ELF-1 (cell line): ENCODE measurements at regions not wholly inside any gene's neighbourhood (a gene's known extent, or its start where the extent isn't known, plus 50 kb on each side); places are given as distances from the start of the nearest gene placed in this dataset.
"Not testable (repeated sequence)": the region's sequence is repeated elsewhere in the genome, so short reads cannot be mapped to it uniquely, and the experiment has no call there.

Experiments
- DNase-seq: peaks from one replicate; pipeline ENCODE4 v3.0.0-alpha.2; 2016; ENCODE audit warnings: low read depth, low spot score

GRCh38 chr7:109905368-109906065 is 1185.4 kb upstream of the LRRN3 start:
- DNase-seq: not testable (repeated sequence)

- DNase-seq: no peak
Measured at GRCh38 chr7:109915670-109916069, 1175.3 kb upstream of the LRRN3 start.

- DNase-seq: no peak
Measured at GRCh38 chr7:109926738-109927137, 1164.2 kb upstream of the LRRN3 start.

DNA sequence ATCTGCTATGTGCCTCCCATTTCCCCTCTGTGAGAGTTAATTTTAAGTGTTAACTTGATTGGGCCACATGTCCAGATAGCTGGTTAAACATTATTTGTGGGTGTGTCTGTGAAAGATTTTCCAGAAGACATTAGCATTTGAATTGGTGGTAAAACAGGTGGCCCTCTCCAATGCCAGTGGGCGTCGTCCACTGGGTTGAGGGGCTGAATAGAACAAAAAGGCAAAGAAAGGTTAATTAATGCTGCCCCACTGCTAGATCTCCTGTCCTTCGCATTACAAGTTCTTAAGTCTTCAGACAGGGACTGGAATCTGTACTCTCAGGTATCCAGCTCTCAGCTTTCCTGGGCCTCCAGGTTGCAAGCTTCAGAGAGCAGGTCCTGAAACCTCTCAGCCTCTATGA is 1160.9 kb upstream of the LRRN3 start:
- DNase-seq: no peak

DNA sequence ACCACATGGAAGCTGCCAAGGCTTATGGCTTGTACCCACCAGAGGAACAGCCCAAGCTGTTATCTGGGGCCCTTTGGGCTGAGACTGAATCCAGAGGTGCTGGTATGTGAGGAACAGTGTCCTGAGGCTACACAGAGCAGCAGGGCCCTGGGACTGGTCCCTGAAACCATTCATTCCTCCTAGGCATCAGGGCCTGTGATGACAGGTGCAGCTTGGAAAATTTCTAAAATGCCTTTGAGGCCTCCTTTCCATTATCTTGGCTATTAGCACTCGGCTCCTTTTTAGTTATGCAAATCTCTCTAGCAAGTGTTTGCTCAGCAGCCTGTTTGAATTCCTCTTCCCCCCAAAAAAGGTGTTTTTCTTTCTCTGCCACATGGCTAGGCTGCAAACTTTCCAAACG is 1151.7 kb upstream of the LRRN3 start:
- DNase-seq: peak; percentile 13

GRCh38 chr7:109945820-109946518 is 1145.0 kb upstream of the LRRN3 start:
- no peak for DNase-seq

DNA sequence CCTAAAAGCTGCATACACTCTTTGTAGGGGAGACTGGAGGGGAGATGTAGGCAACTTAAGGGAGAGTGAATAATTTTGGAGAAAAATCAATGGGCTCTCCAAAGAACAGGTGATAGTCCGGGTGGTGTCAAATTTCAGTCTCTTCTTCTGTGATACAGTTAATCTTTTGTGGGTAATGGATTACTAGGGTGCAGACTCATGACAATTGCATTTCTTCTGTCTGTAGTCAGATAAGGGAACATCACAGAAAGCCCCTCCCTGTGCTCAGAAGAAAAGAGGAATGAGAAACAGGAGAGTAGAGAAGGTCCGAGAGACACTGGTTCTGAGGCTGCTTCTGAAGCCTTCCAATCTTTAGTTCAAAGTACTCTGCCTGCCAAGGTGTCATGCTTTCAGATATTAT is 1140.7 kb upstream of the LRRN3 start:
- DNase-seq: no peak

DNA sequence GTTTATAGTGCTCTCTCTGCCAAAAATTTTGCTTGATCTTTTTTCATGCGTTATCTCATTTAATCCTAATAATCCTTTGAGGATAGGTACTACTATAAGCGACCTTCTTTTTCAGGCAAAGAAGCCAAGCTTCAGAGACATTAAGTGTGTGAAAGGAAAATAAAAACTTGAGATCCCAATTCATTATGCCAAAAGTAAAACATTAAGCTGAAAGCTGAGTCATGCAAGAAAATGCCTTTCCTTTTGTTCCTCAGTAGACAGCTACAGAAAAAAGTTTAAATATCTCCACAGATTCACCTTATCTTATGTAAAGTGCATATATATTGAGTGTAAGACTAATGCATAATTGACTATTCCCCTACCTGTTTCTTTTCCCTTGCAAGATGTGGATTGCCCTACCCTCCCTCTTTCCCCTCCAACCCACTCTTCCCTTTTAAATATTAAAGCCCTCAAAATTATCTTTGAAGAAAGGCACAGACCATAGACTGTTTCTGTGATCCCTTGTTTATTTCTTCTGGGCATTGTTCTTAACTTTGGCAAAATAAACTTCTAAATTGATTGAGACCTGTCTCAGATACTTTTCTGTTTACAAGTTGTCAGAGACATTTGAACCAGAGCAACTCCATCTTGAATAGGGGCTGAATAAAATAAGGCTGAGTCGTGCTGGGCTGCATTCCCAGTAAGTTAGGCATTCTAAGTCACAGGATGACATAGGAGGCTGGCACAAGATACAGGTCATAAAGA is 1139.9 kb upstream of the LRRN3 start:
- no peak for DNase-seq

- DNase-seq: no peak
Measured at GRCh38 chr7:109951565-109951928, 1139.4 kb upstream of the LRRN3 start.

DNA sequence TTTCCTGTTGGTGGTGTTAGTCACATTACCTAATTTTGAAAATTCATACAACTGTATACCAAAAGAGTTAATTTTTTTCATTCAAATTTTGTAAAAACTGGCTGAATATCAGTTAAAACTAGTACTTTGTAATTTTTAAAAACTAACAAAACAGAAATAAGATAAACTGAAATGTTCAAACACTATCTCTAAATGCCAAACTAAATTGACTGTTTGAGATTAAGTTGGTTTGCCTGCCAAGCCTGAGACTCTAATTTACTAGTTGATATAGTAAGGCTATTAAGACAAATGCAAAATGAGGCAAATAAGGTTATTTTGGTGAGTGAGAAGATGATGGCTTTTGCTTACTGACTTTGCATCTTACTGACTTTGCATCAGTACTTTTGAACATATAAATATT is 1134.9 kb upstream of the LRRN3 start:
- no peak for DNase-seq

- no peak for DNase-seq
Measured at GRCh38 chr7:109956916-109957315, 1134.0 kb upstream of the LRRN3 start.

DNA sequence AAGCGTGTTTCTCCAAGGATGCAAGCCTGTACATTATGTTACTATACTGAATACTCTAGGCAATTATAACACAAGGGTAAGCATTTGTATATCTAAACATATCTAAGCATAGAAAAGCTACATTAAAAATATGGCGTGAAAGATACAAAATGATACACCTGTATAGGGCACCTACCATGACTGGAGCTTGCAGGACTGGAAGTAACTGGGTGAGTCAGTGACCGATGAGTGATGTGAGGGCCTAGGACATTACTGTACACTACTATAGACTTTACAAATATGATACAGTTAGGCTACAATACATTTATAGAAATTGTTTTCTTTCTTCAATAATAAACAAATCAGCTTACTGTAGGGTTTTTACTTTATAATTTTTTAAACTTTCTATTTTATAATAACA is 1127.2 kb upstream of the LRRN3 start:
- DNase-seq: no peak

DNA sequence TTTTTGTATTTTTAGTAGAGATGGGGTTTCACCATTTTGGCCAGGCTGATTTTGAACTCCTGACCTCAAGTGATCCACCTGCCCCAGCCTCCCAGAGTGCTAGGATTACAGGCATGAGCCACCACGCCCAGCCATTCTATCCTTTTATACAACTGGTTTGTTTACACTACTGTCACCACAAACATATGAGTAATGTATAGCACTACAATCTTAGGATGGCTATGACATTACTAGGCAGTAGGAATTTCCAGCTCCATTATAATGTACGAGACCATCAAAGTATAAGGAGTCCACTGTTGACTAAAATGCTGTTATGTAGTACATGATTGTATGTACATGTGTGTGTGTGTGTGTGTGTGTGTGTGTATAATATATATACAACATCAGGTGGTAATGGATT is 1126.1 kb upstream of the LRRN3 start:
- DNase-seq: no peak

- no peak for DNase-seq
Measured at GRCh38 chr7:109967406-109967805, 1123.5 kb upstream of the LRRN3 start.

- DNase-seq: no peak
Measured at GRCh38 chr7:109983618-109984017, 1107.3 kb upstream of the LRRN3 start.

DNA sequence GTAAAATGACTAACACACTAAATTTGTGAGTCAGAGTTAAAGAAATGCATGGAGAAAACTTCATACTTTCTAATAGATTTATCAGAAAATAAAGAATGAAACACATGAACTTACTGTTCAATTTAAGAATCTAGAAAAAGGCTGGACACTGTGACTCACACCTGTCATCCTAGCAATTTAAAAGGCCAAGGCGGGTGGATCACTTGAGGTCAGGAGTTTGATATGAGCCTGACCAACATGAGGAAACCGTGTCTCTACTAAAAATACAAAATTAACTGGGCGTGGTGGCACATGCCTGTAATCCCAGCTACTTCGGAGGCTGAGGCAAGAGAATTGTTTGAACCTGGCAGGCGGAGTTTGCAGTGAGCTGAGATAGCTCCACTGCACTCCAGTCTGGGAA is 1106.2 kb upstream of the LRRN3 start:
- DNase-seq: no peak

- no peak for DNase-seq
Measured at GRCh38 chr7:109986701-109987100, 1104.2 kb upstream of the LRRN3 start.

DNA sequence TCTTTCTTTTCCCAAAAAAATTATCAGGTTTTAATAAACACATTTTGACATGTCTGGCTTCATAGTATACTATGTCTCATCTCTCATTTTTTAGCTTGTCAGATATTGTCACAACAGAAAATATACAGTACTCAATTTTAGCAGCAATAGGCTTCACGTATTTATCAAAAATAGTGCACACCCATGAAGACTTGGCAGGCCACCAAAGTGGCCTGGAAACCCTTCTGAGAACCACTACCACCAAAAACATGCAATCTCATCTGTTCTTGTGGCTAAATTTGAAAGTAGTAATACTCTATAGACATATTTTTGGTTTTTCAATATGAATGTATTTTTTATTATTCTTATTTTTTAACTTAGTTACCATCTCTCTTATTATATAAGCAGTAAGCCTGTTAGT is 1094.5 kb upstream of the LRRN3 start:
- DNase-seq: no peak

GRCh38 chr7:109996927-109997326 is 1094.0 kb upstream of the LRRN3 start:
- no peak for DNase-seq

DNA sequence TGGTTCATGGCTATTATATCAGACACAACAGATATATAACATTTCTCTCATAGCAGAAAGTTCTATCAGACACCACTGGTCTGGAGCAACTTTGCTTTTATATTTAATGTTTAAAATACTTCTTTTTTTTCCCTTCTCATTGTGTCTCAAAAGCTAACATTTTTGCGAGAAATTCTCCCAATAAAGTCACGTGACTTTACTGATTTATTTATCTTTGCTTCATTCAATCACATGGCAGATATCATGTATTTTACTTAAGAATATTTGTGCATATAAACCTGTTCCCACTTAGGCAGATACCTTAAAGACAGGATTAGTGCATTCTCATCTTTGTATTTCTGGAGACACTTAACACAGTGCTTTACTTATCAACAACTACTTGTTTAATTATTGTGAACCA is 1093.1 kb upstream of the LRRN3 start:
- DNase-seq: no peak

DNA sequence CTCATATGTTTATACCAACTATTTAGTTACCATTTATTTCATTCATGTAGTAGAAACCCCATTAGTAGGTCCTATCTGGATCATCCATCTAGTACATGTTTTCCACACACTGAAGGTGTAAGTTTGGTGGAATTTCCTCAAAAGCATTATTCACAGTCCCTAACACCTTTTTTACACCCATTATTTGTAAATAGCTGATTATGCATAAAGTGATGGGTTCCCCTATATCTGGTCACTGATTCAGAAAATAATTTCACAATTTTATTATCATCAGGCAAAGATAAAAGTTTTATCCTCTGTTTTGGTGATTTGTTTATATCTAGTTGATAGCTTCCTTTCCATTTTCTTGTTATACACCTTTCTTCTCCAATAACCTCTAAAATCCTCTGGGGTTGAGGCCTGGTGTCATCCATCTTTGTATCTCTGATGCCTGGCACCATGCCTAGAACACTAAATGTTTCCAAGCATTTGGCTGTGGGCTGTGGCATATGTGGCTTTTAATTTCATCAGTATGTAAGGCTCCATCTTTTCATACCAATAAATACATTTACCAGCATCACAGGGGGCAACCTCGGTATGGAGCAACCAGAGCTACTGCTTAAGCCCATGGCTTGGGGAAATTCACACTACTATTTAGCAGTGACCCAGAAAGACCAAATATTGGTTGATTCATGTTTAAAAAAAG is 1089.5 kb upstream of the LRRN3 start:
- no peak for DNase-seq

- no peak for DNase-seq
Measured at GRCh38 chr7:110003827-110004226, 1087.1 kb upstream of the LRRN3 start.
